ENCODE measurements at regions not wholly inside any gene's neighbourhood (a gene's known extent, or its start where the extent isn't known, plus 50 kb on each side); places are given as distances from the start of the nearest gene placed in this dataset.

GRCh38 chr7:4399596-4399995 is 282.5 kb upstream of the FOXK1 start:
- in situ Hi-C loops (cut with HindIII; ENCODE audit: low sequenced_read_pairs): no loop called here
- no peak for DNase-seq (ENCODE audit: low read depth, low spot score)
- no peak overlapping the region for H3K4me3 ChIP-seq (ENCODE audit: low read depth, low read length)
- no peak for TF ChIP-seq CTCF (IDR thresholded peaks at IDR 0.05; ENCODE audit: low read depth, low read length)

DNA sequence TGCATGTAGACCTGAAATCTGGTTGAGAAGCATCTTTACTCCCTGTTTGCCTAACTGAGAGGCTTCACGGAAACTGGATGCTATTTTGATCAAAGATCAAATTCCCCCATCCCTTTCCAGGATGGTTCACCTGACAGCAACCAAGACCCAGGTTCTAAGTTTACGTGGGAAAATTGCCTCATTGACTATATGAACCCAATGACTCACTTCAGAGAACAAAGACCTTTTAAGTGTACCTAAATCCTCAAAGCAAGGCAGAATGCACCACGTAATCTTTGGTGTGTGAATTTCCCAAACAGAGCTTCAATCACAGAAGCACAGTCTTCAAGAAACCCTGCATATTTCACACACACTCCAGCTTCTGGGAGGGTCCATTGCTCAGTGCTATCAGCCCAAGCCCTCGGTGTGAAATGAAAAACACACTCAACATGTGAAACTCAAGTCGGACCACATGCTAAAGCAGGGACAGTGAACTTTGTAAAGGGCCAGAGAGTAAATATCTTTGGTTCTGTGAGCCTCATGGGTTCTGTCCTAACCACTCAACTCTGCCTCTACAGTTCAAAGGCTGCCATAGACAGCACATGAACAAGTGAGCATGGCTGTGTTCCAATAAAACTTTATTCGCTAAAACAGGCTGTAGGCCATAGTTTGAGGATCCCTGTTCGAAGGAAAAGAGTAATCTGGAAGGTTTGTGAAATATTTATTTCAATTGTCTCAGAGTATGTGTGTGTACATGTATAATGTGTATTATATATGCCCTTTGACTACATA is 275.6 kb upstream of the FOXK1 start:
- no peak for DNase-seq (ENCODE audit: low read depth, low spot score)
- in situ Hi-C loops (cut with HindIII; ENCODE audit: low sequenced_read_pairs): no loop called here

DNA sequence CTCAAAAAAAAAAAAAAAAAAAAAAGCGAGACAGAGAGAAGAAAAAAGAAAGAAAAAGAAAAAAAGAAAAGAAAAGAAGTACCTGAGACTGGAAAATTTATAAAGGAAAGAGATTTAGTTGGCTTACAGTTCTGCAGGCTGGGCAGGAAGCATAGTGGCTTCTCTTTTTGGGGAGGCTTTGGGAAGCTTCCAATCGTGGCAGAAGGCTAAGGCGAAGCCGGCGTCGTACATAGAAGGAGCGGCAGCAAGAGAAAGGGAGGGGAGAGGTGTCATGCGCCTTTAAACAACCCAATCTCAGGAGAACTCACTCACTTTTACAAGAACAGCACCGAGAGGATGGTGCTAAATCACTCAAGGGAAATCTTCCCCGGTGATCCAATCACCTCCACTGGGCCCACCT is 272.1 kb upstream of the FOXK1 start:
- H3K4me3 ChIP-seq (ENCODE audit: low read depth, low read length): no peak overlapping the region
- in situ Hi-C loops (cut with HindIII; ENCODE audit: low sequenced_read_pairs): no loop called here
- no peak for DNase-seq (ENCODE audit: low read depth, low spot score)
- no peak for TF ChIP-seq CTCF (IDR thresholded peaks at IDR 0.05; ENCODE audit: low read depth, low read length)

More for the DNA sequence above, 275.6 kb upstream of the FOXK1 start:
- H3K4me3 ChIP-seq (ENCODE audit: low read depth, low read length): no peak overlapping the region
- no peak for TF ChIP-seq CTCF (IDR thresholded peaks at IDR 0.05; ENCODE audit: low read depth, low read length)

DNA sequence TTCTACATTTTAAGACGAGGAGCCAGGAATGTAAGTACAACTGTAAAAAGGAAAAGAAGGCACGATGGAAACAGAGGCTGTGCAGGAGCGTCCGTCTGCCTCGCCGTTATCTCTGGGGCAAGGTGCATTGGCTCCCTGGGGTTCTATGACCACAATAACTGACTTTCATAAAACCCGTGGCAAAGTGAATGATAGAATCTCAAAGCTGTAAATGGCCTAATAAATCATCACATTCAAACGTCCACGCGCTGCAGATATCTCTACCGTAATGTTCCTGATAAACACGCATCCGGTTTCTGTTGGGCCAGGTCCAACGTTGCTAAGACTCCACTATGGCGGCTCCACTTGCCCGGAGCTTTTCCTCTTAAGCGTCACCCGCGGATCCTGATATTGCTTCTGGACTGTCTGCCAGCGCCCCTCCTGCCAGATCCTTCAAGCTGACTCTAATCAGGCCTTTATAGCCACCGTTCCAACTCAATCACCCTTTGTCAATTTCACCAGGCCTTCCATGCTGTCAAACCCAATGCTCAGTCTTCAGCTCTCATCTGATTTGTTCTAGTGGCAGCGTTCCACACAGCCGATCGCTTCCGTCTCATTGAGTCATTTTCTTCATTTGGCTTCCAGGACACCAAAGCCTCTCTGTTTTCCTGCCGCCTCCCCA is 265.6 kb upstream of the FOXK1 start:
- in situ Hi-C loops (cut with HindIII; ENCODE audit: low sequenced_read_pairs): no loop called here
- H3K4me3 ChIP-seq (ENCODE audit: low read depth, low read length): no peak overlapping the region
- no peak for DNase-seq (ENCODE audit: low read depth, low spot score)
- TF ChIP-seq CTCF (IDR thresholded peaks at IDR 0.05; ENCODE audit: low read depth, low read length): no peak

GRCh38 chr7:4428526-4428925 is 253.6 kb upstream of the FOXK1 start:
- in situ Hi-C loops (cut with HindIII; ENCODE audit: low sequenced_read_pairs): no loop called here
- no peak overlapping the region for H3K4me3 ChIP-seq (ENCODE audit: low read depth, low read length)
- DNase-seq (ENCODE audit: low read depth, low spot score): no peak
- TF ChIP-seq CTCF (IDR thresholded peaks at IDR 0.05; ENCODE audit: low read depth, low read length): no peak

DNA sequence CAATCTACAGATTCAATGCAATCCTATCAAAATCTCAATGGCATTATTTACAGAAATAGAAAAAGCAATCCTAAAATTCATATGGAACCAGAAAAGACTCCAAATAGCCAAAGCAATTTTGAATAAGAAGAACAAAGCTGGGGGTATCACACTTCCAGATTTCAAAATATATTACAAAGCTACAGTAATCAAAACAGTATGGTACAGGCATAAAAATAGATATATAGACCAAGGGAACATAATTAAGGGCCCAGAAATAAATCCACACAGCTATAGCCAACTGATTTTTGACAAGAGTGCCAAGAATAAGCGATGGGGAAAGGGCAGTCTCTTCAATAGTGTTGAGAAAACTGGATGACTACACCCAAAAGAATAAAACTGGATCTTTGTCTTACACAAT is 251.9 kb upstream of the FOXK1 start:
- no peak for TF ChIP-seq CTCF (IDR thresholded peaks at IDR 0.05; ENCODE audit: low read depth, low read length)
- no peak for DNase-seq (ENCODE audit: low read depth, low spot score)
- H3K4me3 ChIP-seq (ENCODE audit: low read depth, low read length): no peak overlapping the region
- in situ Hi-C loops (cut with HindIII; ENCODE audit: low sequenced_read_pairs): no loop called here
